Tibial artery (tissue), 4 donors: ENCODE measurements at regions not wholly inside any gene's neighbourhood (a gene's known extent, or its start where the extent isn't known, plus 50 kb on each side); places are given as distances from the start of the nearest gene placed in this dataset.
A peak's percentile ranks its signal among the peaks of the same experiment; 100 is the strongest.

Experiments
- DNase-seq, 2 donors: peaks; one replicate each; pipeline ENCODE4 v3.0.0-alpha.2; 2019
- H3K27ac ChIP-seq, 2 donors: fragments of 200-600 bp; sonication (generic) in 1 of 2; 1 replicate in 1 of 2; 2 replicates in 1 of 2; pipeline ENCODE4 v1.5.1; 2018 to 2019; ENCODE audit warnings: mild to moderate bottlenecking in 1 of 2
- H3K27me3 ChIP-seq, 2 donors: fragments of 200-600 bp; sonication (generic) in 1 of 2; one replicate each; pipeline versions ENCODE4 v1.5.1 to v1.6.0; 2016 to 2019
- H3K36me3 ChIP-seq, 3 donors: fragments of 200-600 bp; sonication (generic) in 2 of 3; one replicate each; pipeline ENCODE4 v1.5.1; 2016 to 2019; ENCODE audit warnings: mild to moderate bottlenecking in 2 of 3
- H3K4me1 ChIP-seq, 4 donors: fragments of 200-600 bp; sonication (generic) in 2 of 4; 1 replicate in 3 of 4; 2 replicates in 1 of 4; pipeline ENCODE4 v1.5.1; 2016 to 2019
- H3K4me3 ChIP-seq, 2 donors: fragments of 200-600 bp; sonication (generic) in 1 of 2; 1 replicate in 1 of 2; 2 replicates in 1 of 2; pipeline ENCODE4 v1.5.1; 2018 to 2019; ENCODE audit warnings: mild to moderate bottlenecking in 2 of 2
- H3K9me3 ChIP-seq, 3 donors: fragments of 200-600 bp; sonication (generic) in 1 of 3; one replicate each; pipeline ENCODE4 v1.5.1; 2016 to 2019
- CTCF ChIP-seq, 2 experiments: fragments of 200-600 bp in 1 of 2; fragments of 450-650 bp in 1 of 2; IDR thresholded peaks; one replicate each; pipeline ENCODE4 v1.5.1; 2017 to 2019; ENCODE audit warnings: antibody characterized with exemption in 2 of 2, mild to moderate bottlenecking in 1 of 2, moderate library complexity in 1 of 2
- intact Hi-C: fragments of 100-400 bp; cut with DNase I; formaldehyde crosslinking; loops from one replicate; pipeline ENCODE4 v1.15.0; 2023; ENCODE audit warnings: low total_unique reads

GRCh38 chr10:88045656-88046415 is 182.4 kb downstream of the PTEN start:
- no peaks in the 10 kb centered on the region for H3K36me3 ChIP-seq
- H3K4me1 ChIP-seq, result peaks cover 0 to 74% (median 22%) of the 10 kb centered on the region in 4 donors
- H3K9me3 ChIP-seq, result no peaks in the 10 kb centered on the region
- DNase-seq, result no peak
- no peak overlapping the region for H3K4me3 ChIP-seq
- TF ChIP-seq CTCF (IDR thresholded peaks at IDR 0.05), result no peak
- no peaks in the 10 kb centered on the region for H3K27me3 ChIP-seq
- peak overlapping the region; percentile 31 to 81 for H3K27ac ChIP-seq
- intact Hi-C loops, result no loop called here

- intact Hi-C loops, result no loop called here
- no peaks in the 10 kb centered on the region for H3K9me3 ChIP-seq
- DNase-seq, result no peak
- H3K27me3 ChIP-seq, result no peaks in the 10 kb centered on the region
- no peaks in the 10 kb centered on the region for H3K36me3 ChIP-seq
- H3K27ac ChIP-seq, result peak overlapping the region; percentile 22 to 65
- no peak overlapping the region for H3K4me3 ChIP-seq
- TF ChIP-seq CTCF (IDR thresholded peaks at IDR 0.05), result no peak
- peaks cover 0 to 63% (median 8%) of the 10 kb centered on the region in 4 donors for H3K4me1 ChIP-seq
Measured at GRCh38 chr10:88047579-88047978, 184.2 kb downstream of the PTEN start.

GRCh38 chr10:88048312-88048711 is 184.9 kb downstream of the PTEN start:
- Histone ChIP-seq H3K27me3 (no peaks in the 10 kb centered on the region), H3K36me3 (no peaks in the 10 kb centered on the region), H3K27ac (peak overlapping the region; percentile 22 to 65), H3K9me3 (no peaks in the 10 kb centered on the region), H3K4me1 (peaks cover 0 to 55% (median 5%) of the 10 kb centered on the region in 4 donors), H3K4me3 (no peak overlapping the region)
- TF ChIP-seq CTCF (IDR thresholded peaks at IDR 0.05), result no peak
- intact Hi-C loops, result no loop called here
- no peak for DNase-seq

- H3K4me3 ChIP-seq, result no peak overlapping the region
- H3K4me1 ChIP-seq, result peaks cover 0 to 49% (median 5%) of the 10 kb centered on the region in 4 donors
- H3K36me3 ChIP-seq, result no peaks in the 10 kb centered on the region
- H3K9me3 ChIP-seq, result no peaks in the 10 kb centered on the region
- intact Hi-C loops, result no loop called here
- DNase-seq, result no peak
- H3K27me3 ChIP-seq, result no peaks in the 10 kb centered on the region
- H3K27ac ChIP-seq, result peak overlapping the region in 1 of 2 donors; percentile 65
- TF ChIP-seq CTCF (IDR thresholded peaks at IDR 0.05), result no peak
Measured at GRCh38 chr10:88049204-88049603, 185.8 kb downstream of the PTEN start.

DNA sequence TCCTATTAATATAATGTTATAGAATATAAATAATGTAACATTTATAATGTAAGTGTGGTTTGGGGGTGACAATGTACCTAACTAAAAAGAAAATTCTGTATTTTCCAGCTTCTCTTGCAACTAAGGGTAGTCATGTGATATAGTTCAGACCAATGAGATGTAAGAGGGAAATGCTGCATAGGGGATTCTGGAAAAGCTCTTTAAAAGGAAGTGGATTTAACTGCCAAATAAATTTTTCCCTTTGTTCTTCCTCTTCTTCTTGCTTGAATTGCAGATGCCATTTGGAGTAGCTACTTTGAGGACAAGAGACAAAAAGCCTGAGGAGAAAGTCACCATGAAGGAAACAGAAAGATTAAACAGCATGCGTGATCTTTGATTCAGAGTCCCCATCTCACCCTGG is 194.3 kb downstream of the PTEN start:
- no peak overlapping the region for H3K4me3 ChIP-seq
- intact Hi-C loops, result no loop called here
- peak overlapping the region; percentile 25 to 49 for H3K27ac ChIP-seq
- no peaks in the 10 kb centered on the region for H3K27me3 ChIP-seq
- H3K9me3 ChIP-seq, result no peaks in the 10 kb centered on the region
- TF ChIP-seq CTCF (IDR thresholded peaks at IDR 0.05), result no peak
- H3K4me1 ChIP-seq, result peaks cover 0 to 27% (median 8%) of the 10 kb centered on the region in 4 donors
- no peak for DNase-seq
- no peaks in the 10 kb centered on the region for H3K36me3 ChIP-seq
